SU-DHL-6 (cell line): ENCODE measurements at regions not wholly inside any gene's neighbourhood (a gene's known extent, or its start where the extent isn't known, plus 50 kb on each side); places are given as distances from the start of the nearest gene placed in this dataset.
A peak's percentile ranks its signal among the peaks of the same experiment; 100 is the strongest.
"Not testable (repeated sequence)": the region's sequence is repeated elsewhere in the genome, so short reads cannot be mapped to it uniquely, and the experiment has no call there.

Experiments
- H2AFZ ChIP-seq: fragments of 200-600 bp; sonication (generic); 2 replicates; pipeline ENCODE4 v1.6.1; 2014; ENCODE audit warnings: low read depth, mild to moderate bottlenecking, moderate library complexity, mixed read lengths, antibody characterized with exemption, low read length; ENCODE audit not compliant: severe bottlenecking
- H3F3A ChIP-seq: fragments of 200-600 bp; shearing (Covaris generic); 2 replicates; pipeline ENCODE4 v1.6.0; 2016; ENCODE audit warnings: antibody characterized with exemption, mild to moderate bottlenecking; ENCODE audit not compliant: insufficient read depth
- H3K27ac ChIP-seq: fragments of 200-600 bp; sonication (generic); 2 replicates; pipeline ENCODE4 v1.5.1; 2016; ENCODE audit warnings: low read depth, mild to moderate bottlenecking, low read length, moderate library complexity, mixed read lengths
- H3K27me3 ChIP-seq: fragments of 200-600 bp; sonication (generic), shearing (Covaris generic); 2 replicates; pipeline ENCODE4 v1.6.0; 2014; ENCODE audit warnings: mild to moderate bottlenecking, low read length
- H3K36me3 ChIP-seq: fragments of 200-600 bp; sonication (generic); 2 replicates; pipeline ENCODE4 v1.6.1; 2014; ENCODE audit warnings: mild to moderate bottlenecking, low read length, mixed read lengths
- H3K4me2 ChIP-seq: fragments of 300-600, 200-600 bp; shearing (Covaris generic), sonication (generic); 2 replicates; pipeline ENCODE4 v1.6.0; 2014; ENCODE audit warnings: low read length, low read depth, mild to moderate bottlenecking; ENCODE audit not compliant: poor library complexity, severe bottlenecking
- H3K4me3 ChIP-seq: fragments of 200-600 bp; sonication (generic); 2 replicates; pipeline ENCODE4 v1.5.1; 2014; ENCODE audit warnings: antibody characterized with exemption, low read length, mild to moderate bottlenecking, mixed read lengths; ENCODE audit not compliant: insufficient read depth, poor library complexity, severe bottlenecking
- H3K79me2 ChIP-seq: fragments of 200-600 bp; sonication (generic); 2 replicates; pipeline ENCODE4 v1.6.1; 2014; ENCODE audit warnings: mild to moderate bottlenecking, low read length, moderate library complexity; ENCODE audit not compliant: insufficient read depth
- H3K9ac ChIP-seq: fragments of 200-600 bp; sonication (generic); 2 replicates; pipeline ENCODE4 v1.7.0; 2014; ENCODE audit warnings: mild to moderate bottlenecking, low read length
- H3K9me2 ChIP-seq: fragments of 200-600 bp; sonication (generic); replicated peaks from 2 replicates; pipeline ENCODE4 v1.6.1; 2014; ENCODE audit warnings: low read length; ENCODE audit not compliant: insufficient read depth
- H3K9me3 ChIP-seq: fragments of 200-600 bp; sonication (generic); 2 replicates; pipeline ENCODE4 v1.6.1; 2014; ENCODE audit warnings: low read length, mixed read lengths; ENCODE audit not compliant: insufficient read depth
- H4K20me1 ChIP-seq: fragments of 200-600 bp; sonication (generic); 2 replicates; pipeline ENCODE4 v1.6.1; 2014; ENCODE audit warnings: low read depth, mild to moderate bottlenecking, antibody characterized with exemption, low read length, moderate library complexity, mixed read lengths
- CTCF ChIP-seq: fragments of 200-600 bp; sonication (generic); IDR thresholded peaks from one replicate; pipeline ENCODE4 v1.5.1; 2017; ENCODE audit warnings: antibody characterized with exemption, mild to moderate bottlenecking, low read length, moderate library complexity; ENCODE audit not compliant: insufficient read depth, poor library complexity, severe bottlenecking
- EZH2phosphoT487 ChIP-seq: fragments of 200-600 bp; sonication (generic), shearing (Covaris generic); conservative IDR thresholded peaks from 2 replicates; pipeline ENCODE4 v1.6.1; 2018; ENCODE audit warnings: mild to moderate bottlenecking, antibody characterized with exemption, low read length, moderate library complexity, mixed read lengths

DNA sequence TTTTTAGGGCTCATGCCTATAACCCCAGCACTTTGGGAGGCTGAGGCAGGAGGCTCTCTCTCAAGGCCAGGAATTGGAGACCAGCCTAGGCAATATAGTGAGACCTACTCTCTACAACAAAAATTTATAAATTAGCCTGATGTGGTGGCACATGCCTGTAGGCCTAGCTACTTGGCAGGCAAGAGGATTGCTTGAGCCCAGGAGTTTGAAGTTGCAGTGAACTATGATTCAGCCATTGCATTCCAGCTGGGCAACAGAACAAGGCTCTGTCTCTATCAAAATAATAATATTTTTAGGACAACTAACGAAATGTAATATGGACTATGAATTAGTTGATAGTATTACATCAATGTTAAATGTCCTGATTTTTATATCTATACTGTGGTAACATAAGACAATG is 68.8 kb upstream of the ARID1A start:
- H3K4me3 ChIP-seq, result no peak overlapping the region
- no peak overlapping the region for H2AFZ ChIP-seq
- no peaks in the 10 kb centered on the region for H3K9me3 ChIP-seq
- no peak for TF ChIP-seq CTCF
- no peak for TF ChIP-seq EZH2phosphoT487
- no peaks in the 10 kb centered on the region for H3K9me2 ChIP-seq
- no peaks in the 10 kb centered on the region for H3K27me3 ChIP-seq
- H3F3A ChIP-seq, result peaks cover 23% of the 10 kb centered on the region; the same call in 1 of the 2 replicates
- H3K9ac ChIP-seq, result no peak overlapping the region
- no peaks in the 10 kb centered on the region for H3K79me2 ChIP-seq
- H3K36me3 ChIP-seq, result no peaks in the 10 kb centered on the region
- H3K27ac ChIP-seq, result no peak overlapping the region
- no peak overlapping the region for H3K4me2 ChIP-seq
- no peaks in the 10 kb centered on the region for H4K20me1 ChIP-seq

DNA sequence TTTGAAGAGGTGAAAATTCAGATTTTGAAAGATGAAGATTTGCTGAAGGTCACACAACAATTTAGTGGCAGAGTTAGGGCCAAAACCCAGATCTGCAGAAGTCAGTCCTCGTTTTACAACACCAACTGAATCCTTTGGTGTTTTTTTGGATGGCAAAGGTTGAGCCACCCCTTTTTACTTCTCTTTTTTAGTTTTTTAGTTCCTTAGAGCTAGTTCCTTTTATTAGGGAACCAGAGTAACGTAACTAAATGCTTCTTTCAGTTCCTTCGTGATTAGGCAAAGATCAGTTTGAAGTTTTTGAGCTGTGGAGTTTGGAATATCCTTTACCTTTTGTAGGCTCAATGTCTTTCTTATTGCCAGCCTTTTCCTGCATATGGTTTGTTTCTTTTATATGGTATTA is 67.9 kb upstream of the ARID1A start:
- no peaks in the 10 kb centered on the region for H3K79me2 ChIP-seq
- peak overlapping the region; percentile 5; the same call in 1 of the 2 replicates for H3K9ac ChIP-seq
- no peak overlapping the region for H3K4me3 ChIP-seq
- H3K9me2 ChIP-seq, result no peaks in the 10 kb centered on the region
- H3K27me3 ChIP-seq, result no peaks in the 10 kb centered on the region
- H3F3A ChIP-seq, result peaks cover 30% of the 10 kb centered on the region
- peak overlapping the region; percentile 39 for H2AFZ ChIP-seq
- H4K20me1 ChIP-seq, result no peaks in the 10 kb centered on the region
- no peaks in the 10 kb centered on the region for H3K36me3 ChIP-seq
- no peaks in the 10 kb centered on the region for H3K9me3 ChIP-seq
- peak overlapping the region; percentile 43 for H3K27ac ChIP-seq
- peak overlapping the region; percentile 40 for H3K4me2 ChIP-seq
- TF ChIP-seq CTCF, result no peak
- TF ChIP-seq EZH2phosphoT487, result no peak

- Histone ChIP-seq H3K79me2 (no peaks in the 10 kb centered on the region), H3K36me3 (no peaks in the 10 kb centered on the region), H3K27me3 (no peaks in the 10 kb centered on the region), H3K27ac (no peak overlapping the region), H2AFZ (no peak overlapping the region), H3K9me2 (no peaks in the 10 kb centered on the region), H3K4me3 (no peak overlapping the region), H3K9me3 (no peaks in the 10 kb centered on the region), H3F3A (peaks cover 32% of the 10 kb centered on the region), H4K20me1 (no peaks in the 10 kb centered on the region), H3K4me2 (no peak overlapping the region), H3K9ac (no peak overlapping the region)
- TF ChIP-seq CTCF (no peak), EZH2phosphoT487 (no peak)
These were observed 65.2 kb upstream of the ARID1A start for GRCh38 chr1:26630634-26631033.

DNA sequence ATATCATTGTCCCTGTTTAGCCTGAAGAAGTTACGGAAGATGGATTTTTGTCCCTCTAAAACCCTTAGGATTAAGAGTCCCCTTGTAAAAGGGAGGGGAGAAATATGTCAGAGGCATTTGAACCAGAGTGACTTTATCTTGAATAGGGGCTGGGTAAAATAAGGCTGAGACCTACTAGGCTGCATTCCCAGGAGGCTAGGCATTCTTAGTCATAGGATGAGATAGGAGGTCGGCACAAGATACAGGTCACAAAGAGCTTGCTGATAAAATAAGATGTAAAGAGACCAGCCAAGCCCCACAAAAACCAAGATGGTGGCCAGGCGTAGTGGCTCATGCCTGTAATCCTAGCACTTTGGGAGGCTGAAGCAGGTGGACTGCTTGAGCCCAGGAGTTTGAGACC is 60.0 kb upstream of the ARID1A start:
- not testable (repeated sequence) for H3K4me3 ChIP-seq, H3K4me2 ChIP-seq, H3K9ac ChIP-seq, H3K27me3 ChIP-seq, H3K36me3 ChIP-seq, H3K27ac ChIP-seq, H3K9me3 ChIP-seq, H2AFZ ChIP-seq, H3K79me2 ChIP-seq, H3K9me2 ChIP-seq, H4K20me1 ChIP-seq
- peaks cover 23% of the 10 kb centered on the region for H3F3A ChIP-seq
